HG02840 (cell line): ENCODE measurements at regions not wholly inside any gene's neighbourhood (a gene's known extent, or its start where the extent isn't known, plus 50 kb on each side); places are given as distances from the start of the nearest gene placed in this dataset.

Experiments
- ATAC-seq: cut with Tn5 transposase; IDR thresholded peaks from one replicate; pipeline ENCODE4 v1.9.1; 2021; ENCODE audit warnings: mild to moderate bottlenecking, moderate library complexity, moderate number of reproducible peaks; ENCODE audit not compliant: unreplicated experiment, low FRiP score

GRCh38 chr11:112354364-112354763, 93.7 kb upstream of the PLET1 start:
- ATAC-seq: no peak

GRCh38 chr11:112355726-112356125, 95.1 kb upstream of the PLET1 start:
- ATAC-seq: no peak

DNA sequence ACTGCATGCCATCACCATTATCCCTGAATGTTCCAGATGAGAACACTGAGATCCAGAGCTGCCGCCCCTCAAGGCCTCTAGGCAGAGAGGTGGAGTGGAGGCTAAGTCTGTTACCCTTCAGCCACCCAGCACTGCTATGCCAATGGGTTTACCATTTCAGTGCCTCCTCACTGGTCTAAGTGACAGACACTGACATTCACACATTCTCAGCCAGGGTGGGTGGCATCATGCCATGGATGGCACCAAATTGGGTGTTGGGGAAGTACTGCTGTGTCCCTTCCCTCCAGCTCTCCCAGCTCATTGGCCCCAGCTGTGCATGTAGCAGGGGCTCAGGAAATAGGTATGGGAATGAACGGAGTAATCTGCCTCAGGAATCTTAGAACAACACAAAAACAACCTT, 96.8 kb upstream of the PLET1 start:
- no peak for ATAC-seq

GRCh38 chr11:112361396-112361795, 100.7 kb upstream of the PLET1 start:
- no peak for ATAC-seq

DNA sequence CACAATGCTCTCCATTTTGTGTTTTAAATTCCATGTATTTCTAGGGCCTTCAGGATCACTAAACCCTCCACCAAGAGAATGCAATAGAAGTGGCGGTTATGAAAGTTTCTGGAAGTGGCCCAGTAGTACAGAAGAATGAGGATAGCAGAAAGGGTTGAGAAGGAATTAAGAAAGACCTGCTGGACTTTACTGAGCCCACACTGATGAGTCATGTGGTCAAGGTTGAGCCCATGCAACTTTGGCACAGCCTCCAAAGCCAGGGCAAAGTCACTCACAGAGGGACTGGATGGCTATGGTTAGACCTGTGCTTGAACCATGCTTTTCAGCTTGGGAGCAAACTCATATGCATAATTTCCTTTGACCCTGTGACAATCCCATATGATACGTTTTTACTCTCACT, 102.9 kb upstream of the PLET1 start:
- ATAC-seq: no peak

- no peak for ATAC-seq
Measured at GRCh38 chr11:112364962-112365481, 104.4 kb upstream of the PLET1 start.

DNA sequence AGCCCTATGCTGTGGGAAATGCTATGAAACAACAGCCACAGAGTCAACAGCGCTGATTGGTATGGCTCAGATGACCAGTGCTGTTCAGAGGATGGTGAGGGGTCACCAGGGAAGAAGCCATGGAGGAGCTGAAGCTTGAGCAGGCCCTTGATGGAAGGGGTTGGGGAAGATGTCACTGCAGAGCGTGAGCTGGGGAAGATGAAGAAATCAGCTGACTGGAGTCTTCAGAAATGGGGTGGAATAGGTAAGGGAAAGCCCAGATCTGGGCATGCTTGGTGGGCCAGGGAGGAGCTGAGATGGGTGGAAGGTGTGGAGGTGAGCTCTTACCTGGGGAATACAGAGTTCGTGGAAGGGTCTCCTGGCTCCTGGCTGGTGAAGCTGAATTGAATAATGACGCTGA, 105.4 kb upstream of the PLET1 start:
- no peak for ATAC-seq

DNA sequence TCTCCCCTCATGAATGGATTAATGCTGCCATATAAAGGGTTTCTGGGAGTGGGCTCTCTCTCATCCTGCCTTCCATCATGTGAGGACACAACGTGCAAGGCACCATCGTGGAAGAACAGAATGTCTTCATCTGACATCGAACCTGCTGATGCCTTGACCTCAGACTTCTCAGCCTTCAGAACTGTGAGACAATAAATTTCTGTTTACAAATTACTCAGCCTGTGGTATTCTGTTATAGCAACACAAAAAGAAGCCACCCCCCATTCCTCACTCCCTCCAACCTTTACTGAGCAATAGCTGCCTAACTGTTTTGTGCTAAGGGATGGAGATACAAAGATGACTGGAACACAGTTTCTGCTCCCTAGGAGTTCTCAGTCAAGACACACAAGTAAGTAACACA, 106.1 kb upstream of the PLET1 start:
- ATAC-seq: no peak

- ATAC-seq: no peak
Measured at GRCh38 chr11:112367461-112367860, 106.8 kb upstream of the PLET1 start.

GRCh38 chr11:112367895-112368294, 107.2 kb upstream of the PLET1 start:
- ATAC-seq: no peak

DNA sequence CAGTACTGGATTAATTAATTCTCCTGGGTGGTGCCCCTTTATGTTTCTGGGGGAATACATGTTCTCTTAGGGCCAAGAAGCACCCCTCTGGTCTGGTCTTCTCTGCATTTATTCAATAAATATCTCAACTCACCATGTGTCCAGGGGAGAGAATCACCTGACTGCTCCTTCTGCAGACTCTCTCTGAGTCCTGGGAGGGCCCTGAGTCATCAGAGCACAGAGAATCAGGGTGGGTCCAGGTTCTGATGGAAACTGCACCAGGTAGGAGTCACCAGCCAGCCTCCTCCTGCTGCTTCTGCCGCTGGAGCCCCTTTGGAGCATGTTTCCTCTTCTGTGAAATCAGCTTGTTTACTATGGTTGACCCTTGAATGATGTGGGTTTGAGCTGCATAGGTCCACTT, 107.7 kb upstream of the PLET1 start:
- ATAC-seq: no peak

DNA sequence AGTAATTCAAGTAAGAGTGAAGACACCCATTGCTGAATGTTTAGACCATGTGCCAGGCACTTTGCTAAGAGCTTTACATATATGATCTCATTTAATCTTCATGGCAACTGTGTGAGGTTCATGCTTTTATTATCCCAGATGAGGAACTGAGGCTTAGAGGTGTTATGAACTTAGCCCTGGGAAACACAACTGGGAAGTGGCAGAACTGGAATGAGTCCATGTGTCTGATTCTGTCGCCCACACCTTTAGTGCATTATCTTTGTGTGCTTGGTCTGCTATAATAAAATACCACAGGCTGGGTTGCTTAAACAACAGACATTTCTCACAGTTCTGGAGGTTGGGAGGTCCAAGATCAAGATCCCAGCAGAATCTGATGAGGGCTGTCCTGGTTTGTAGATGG, 108.7 kb upstream of the PLET1 start:
- ATAC-seq: no peak

GRCh38 chr11:112369916-112370315, 109.3 kb upstream of the PLET1 start:
- ATAC-seq: no peak

- no peak for ATAC-seq
Measured at GRCh38 chr11:112374486-112375140, 114.0 kb upstream of the PLET1 start.

DNA sequence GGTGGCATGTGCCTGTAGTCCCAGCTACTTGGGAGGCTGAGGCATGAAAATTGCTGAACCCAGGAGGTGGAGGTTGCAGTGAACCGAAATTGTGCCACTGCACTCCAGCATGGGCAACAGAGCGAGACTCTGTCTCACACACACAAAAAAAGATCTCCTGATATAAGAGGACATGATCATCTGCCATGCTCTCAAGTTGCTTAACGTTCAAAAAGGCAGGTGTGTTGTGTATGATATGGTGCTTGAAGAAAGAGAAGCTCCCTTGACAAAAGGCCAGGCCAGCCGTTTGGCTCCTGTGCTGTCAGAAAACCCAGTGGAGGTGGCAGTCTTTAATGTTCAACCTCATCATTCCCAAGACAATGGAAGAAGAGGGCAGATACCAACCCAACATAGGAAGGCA, 117.3 kb upstream of the PLET1 start:
- ATAC-seq: no peak

DNA sequence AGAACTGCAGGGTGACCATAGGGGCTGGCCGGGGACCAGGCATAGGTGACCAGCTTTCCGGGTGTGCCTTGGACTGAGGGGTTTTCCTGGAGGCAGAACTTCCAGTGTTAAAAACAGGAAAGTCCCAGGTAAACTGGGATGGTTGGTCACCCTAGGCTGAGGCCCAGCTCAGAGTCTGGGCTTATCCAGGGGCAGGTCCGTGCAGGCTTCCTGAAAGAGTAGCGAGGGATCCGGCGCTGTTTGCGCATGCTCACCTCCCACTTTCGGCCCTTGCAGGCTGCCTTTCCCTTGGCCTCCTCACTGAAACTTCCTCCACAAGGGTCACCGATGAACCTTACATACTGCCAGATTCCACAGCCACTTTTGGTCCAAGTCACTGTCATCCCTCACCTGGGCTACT, 119.8 kb upstream of the PLET1 start:
- ATAC-seq: no peak

- ATAC-seq: no peak
Measured at GRCh38 chr11:112381578-112381977, 120.9 kb upstream of the PLET1 start.

- ATAC-seq: no peak
Measured at GRCh38 chr11:112382561-112382960, 121.9 kb upstream of the PLET1 start.

- ATAC-seq: no peak
Measured at GRCh38 chr11:112388496-112388895, 127.8 kb upstream of the PLET1 start.

DNA sequence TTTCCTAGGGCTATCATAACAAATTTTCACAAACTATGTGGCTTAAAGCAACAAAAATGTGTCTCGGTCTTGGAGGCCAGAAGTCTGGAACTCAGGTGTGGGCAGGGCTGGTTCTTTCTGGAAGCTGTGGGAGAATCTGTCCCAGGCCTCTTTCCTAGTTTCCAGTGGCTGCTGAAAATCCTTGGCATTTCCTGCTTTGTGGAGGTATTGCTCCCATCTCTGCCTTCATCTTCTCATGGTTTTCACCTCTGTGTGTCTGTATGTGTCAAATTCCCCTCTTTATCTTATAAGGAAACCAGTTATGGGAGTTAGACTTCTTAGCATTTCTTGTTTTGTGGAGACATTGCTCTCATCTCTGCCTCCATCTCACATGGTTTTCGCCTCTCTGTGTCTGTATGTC, 130.4 kb upstream of the PLET1 start:
- ATAC-seq: no peak

DNA sequence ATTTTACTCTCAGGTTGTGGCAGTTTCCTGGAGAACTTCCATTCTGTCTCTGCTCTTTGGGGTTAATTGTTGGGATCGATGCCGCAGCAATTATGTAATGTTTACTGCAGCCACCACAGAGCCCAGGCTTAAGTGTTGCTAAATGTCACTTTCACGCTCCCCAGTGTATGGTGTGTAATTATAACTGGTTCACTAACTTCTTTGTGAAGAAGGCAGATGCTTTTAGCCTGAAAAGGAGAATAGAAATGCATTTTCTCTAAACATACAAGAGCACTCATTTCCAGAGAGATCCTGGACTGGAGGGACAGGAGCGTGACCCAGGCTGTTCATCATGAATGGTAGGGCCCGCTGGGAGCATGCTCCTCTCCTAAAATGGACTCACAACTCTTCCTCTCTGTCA, 132.2 kb upstream of the PLET1 start:
- no peak for ATAC-seq

GRCh38 chr11:112394304-112394703, 133.6 kb upstream of the PLET1 start:
- ATAC-seq: no peak

DNA sequence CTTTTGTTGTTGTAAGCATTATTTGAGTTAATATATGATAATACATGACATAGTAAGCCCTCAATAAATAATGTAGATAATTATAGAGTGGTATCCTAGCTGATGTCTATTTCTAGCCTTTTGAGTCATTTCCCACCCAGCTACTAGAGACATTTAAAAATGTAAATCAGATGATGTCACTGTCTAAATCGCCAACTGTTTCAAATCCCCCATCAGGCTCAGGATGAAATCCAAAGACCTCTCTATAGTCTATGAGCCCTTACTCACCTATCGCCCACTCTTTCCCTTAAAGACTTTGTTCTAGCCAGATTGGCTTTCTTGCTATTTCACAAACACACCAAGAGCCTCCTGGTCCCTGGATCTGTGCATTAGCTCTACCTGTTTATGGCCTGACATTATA, 135.4 kb upstream of the PLET1 start:
- ATAC-seq: no peak
